Parathyroid adenoma (tissue), 2 donors: ENCODE measurements at regions not wholly inside any gene's neighbourhood (a gene's known extent, or its start where the extent isn't known, plus 50 kb on each side); places are given as distances from the start of the nearest gene placed in this dataset.
"Not testable (repeated sequence)": the region's sequence is repeated elsewhere in the genome, so short reads cannot be mapped to it uniquely, and the experiment has no call there.

Experiments used
- H2AFZ ChIP-seq: fragments of 300-600 bp; sonication (generic); one replicate; pipeline ENCODE4 v1.7.0; 2017; ENCODE audit warnings: antibody characterized with exemption, mild to moderate bottlenecking
- H3K27ac ChIP-seq: fragments of 300-600 bp; sonication (generic); one replicate; pipeline ENCODE4 v1.7.0; 2017
- H3K27me3 ChIP-seq: fragments of 300-600 bp; sonication (generic); one replicate; pipeline ENCODE4 v1.7.0; 2017; ENCODE audit warnings: low read length; ENCODE audit not compliant: control insufficient read depth, insufficient read depth
- H3K36me3 ChIP-seq: fragments of 300-600 bp; sonication (generic); one replicate; pipeline ENCODE4 v1.7.0; 2017; ENCODE audit warnings: low read length; ENCODE audit not compliant: control insufficient read depth, insufficient read depth
- H3K4me1 ChIP-seq: fragments of 300-600 bp; sonication (generic); one replicate; pipeline ENCODE4 v1.7.0; 2017; ENCODE audit warnings: control low read depth
- H3K4me2 ChIP-seq: fragments of 300-600 bp; sonication (generic); one replicate; pipeline ENCODE4 v1.7.0; 2017; ENCODE audit warnings: low read length
- H3K4me3 ChIP-seq: fragments of 300-600 bp; sonication (generic); one replicate; pipeline ENCODE4 v1.7.0; 2017; ENCODE audit warnings: low read depth, low read length
- H3K79me2 ChIP-seq: fragments of 300-600 bp; sonication (generic); one replicate; pipeline ENCODE4 v1.7.0; 2017; ENCODE audit warnings: control low read depth
- H3K9ac ChIP-seq: fragments of 300-600 bp; sonication (generic); one replicate; pipeline ENCODE4 v1.7.0; 2017; ENCODE audit warnings: mild to moderate bottlenecking
- H3K9me3 ChIP-seq: fragments of 300-600 bp; sonication (generic); one replicate; pipeline ENCODE4 v1.7.0; 2017; ENCODE audit warnings: low read length; ENCODE audit not compliant: control insufficient read depth
- TF ChIP-seq, protein P1 (sequence below): fragments of 300-600 bp; sonication (generic); IDR thresholded peaks from one replicate; pipeline ENCODE4 v1.7.0; 2017; ENCODE audit warnings: antibody characterized with exemption, mild to moderate bottlenecking
- donor health status: primary hyperparathyroidism.

DNA sequence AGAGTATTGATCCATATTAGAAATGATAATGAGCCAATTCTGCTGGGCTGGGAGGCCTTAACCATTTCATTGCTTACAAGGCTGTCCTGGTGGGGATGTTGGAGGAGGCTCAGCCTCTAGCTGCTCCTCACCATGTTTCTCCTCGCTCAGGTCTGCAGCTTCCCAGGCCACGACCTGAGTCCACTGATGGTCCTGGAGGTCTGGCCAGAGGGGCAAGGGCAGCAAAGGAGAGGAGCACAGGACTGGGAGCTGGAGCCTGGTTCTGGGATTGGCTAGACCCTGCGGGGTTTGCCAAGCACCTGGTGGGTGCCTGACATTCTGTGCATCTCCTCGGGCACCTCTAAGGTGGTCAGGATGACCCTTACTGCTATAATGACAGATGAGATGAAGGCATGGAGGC lies 92.6 kb downstream of the KIF26A start:
- Histone ChIP-seq H3K27me3 (no peaks in the 10 kb centered on the region), H3K4me1 (no peaks in the 10 kb centered on the region), H3K9ac (no peak overlapping the region), H2AFZ (no peak overlapping the region), H3K9me3 (no peaks in the 10 kb centered on the region), H3K4me2 (no peak overlapping the region), H3K36me3 (no peaks in the 10 kb centered on the region), H3K27ac (no peak overlapping the region), H3K79me2 (no peaks in the 10 kb centered on the region), H3K4me3 (no peak overlapping the region)
- TF ChIP-seq, protein P1, sequence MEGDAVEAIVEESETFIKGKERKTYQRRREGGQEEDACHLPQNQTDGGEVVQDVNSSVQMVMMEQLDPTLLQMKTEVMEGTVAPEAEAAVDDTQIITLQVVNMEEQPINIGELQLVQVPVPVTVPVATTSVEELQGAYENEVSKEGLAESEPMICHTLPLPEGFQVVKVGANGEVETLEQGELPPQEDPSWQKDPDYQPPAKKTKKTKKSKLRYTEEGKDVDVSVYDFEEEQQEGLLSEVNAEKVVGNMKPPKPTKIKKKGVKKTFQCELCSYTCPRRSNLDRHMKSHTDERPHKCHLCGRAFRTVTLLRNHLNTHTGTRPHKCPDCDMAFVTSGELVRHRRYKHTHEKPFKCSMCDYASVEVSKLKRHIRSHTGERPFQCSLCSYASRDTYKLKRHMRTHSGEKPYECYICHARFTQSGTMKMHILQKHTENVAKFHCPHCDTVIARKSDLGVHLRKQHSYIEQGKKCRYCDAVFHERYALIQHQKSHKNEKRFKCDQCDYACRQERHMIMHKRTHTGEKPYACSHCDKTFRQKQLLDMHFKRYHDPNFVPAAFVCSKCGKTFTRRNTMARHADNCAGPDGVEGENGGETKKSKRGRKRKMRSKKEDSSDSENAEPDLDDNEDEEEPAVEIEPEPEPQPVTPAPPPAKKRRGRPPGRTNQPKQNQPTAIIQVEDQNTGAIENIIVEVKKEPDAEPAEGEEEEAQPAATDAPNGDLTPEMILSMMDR, result no peak

DNA sequence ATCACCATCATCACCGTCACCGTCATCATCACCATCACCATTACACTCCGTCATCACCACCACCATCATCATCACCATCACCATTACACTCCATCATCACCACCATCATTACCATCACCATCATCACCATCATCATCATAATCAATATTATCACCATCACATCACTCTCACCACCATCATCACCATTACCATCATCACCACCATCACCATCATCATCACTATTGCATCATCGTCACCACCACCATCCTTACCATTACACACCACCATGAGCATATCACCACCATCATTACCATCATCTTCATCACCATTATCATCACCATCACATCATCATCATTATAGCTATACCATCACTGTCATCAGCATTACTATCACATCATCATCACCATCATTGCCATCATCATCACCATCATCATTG lies 93.7 kb downstream of the KIF26A start:
- H3K27me3 ChIP-seq, result no peaks in the 10 kb centered on the region
- H3K4me3 ChIP-seq, result no peak overlapping the region
- H2AFZ ChIP-seq, result no peak overlapping the region
- no peaks in the 10 kb centered on the region for H3K36me3 ChIP-seq
- H3K79me2 ChIP-seq, result no peaks in the 10 kb centered on the region
- no peak overlapping the region for H3K4me2 ChIP-seq
- H3K9ac ChIP-seq, result no peak overlapping the region
- H3K27ac ChIP-seq, result no peak overlapping the region
- no peaks in the 10 kb centered on the region for H3K9me3 ChIP-seq
- no peaks in the 10 kb centered on the region for H3K4me1 ChIP-seq
- TF ChIP-seq, protein P1, result no peak

DNA sequence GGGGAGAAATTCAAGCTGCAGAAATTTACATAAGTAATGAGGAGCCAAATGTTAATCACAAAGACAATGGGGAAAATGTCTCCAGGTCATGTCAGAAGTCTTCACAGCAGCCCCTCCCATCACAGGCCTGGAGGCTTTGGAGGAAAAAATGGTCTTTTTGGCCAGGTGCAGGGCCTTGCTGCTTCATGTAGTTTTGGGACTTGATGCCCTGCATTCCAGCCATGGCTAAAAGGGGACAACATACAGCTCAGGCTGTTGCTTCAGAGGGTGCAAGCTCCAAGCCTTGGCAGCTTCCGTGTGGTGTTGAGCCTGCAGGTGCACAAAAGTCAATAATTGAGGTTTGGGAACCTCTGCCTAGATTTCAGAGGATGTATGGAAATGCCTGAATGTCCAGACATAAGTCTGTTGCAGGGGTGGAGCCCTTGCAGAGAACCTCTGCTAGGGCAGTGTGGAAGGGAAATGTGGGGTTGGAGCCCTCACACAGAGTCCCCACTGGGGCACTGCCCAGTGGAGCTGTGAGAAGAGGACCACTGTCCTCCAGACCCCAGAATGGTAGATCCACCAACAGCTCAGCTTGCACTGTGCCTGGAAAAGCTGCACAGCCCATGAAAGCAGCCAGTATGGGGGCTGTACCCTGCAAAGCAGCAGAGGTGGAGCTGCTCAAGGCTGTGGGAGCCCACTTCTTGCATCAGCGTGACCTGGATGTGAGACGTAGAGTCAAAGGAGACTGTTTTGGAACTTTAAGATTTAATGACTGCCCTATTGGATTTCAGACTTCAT lies 95.8 kb downstream of the KIF26A start:
- not testable (repeated sequence) for H3K4me2 ChIP-seq, H3K36me3 ChIP-seq, H3K9ac ChIP-seq, H3K27me3 ChIP-seq, H3K4me3 ChIP-seq, H3K9me3 ChIP-seq, H3K79me2 ChIP-seq, H2AFZ ChIP-seq, H3K27ac ChIP-seq, H3K4me1 ChIP-seq

DNA sequence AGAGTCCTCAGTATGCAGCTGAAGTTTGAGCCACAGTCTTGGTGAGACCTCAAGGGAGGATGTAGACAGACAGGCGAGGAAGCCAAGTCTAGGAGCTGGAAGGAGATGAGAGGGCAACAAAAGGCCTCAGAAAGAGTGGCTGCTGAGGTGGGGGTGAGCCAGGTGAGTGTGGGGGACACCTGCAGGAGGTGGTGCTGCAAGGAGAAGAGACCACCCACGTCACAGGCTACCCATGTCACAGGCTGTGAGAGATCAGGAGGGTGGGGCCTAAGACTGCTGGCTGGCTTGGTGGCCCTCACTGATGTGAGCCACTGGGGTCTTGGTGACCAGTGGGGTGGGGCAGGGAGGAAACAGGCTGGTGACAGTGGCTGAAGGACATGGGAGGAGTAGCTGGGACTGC lies 97.3 kb downstream of the KIF26A start:
- Histone ChIP-seq H3K4me2 (no peak overlapping the region), H3K79me2 (no peaks in the 10 kb centered on the region), H3K9me3 (no peaks in the 10 kb centered on the region), H2AFZ (no peak overlapping the region), H3K27ac (no peak overlapping the region), H3K36me3 (no peaks in the 10 kb centered on the region), H3K4me1 (no peaks in the 10 kb centered on the region), H3K4me3 (no peak overlapping the region), H3K9ac (no peak overlapping the region), H3K27me3 (no peaks in the 10 kb centered on the region)
- TF ChIP-seq, protein P1, result no peak

DNA sequence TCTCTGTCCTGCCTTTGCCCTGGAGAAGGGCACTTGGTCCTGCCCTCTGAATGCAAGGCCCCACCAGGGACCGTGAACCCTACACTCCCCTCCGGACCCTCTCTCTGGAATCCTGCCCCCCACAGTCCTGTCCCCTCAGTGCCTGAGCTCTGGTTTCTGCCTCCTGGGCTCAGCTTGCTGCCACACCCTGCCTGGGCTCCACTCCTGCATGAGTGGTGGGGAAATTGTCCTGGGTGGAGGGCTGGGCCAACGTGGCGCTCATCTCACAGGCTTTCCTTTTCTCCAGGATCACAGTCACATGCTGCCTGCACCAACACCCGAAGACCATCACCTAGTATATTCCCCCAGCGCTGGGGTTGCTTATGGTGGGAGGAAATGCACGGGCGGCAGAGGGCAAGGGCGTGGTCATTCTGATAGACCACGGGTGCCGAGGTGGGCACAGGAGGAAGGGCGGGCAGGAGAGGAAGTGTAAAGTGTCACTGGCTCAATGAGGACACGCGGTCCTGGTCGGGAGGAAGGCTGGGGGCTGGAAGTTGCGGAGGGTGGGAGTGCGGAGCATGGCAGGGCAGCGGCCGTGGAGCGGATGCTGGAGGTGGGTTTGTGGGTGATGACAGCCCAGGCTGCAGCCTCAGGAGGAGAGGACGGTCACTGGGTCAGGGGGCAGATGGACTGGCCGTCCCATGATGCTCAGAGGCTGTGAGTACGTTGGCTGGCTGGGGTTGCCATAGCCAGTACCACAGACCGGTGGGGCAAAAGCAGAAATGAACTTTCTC lies 99.5 kb downstream of the KIF26A start:
- Histone ChIP-seq H3K9me3 (no peaks in the 10 kb centered on the region), H3K4me2 (no peak overlapping the region), H3K4me3 (no peak overlapping the region), H3K4me1 (no peaks in the 10 kb centered on the region), H3K9ac (no peak overlapping the region), H3K36me3 (no peaks in the 10 kb centered on the region), H2AFZ (no peak overlapping the region), H3K79me2 (no peaks in the 10 kb centered on the region), H3K27me3 (no peaks in the 10 kb centered on the region), H3K27ac (no peak overlapping the region)
- TF ChIP-seq, protein P1, result no peak
